ENCODE measurements at regions not wholly inside any gene's neighbourhood (a gene's known extent, or its start where the extent isn't known, plus 50 kb on each side); places are given as distances from the start of the nearest gene placed in this dataset.

DNA sequence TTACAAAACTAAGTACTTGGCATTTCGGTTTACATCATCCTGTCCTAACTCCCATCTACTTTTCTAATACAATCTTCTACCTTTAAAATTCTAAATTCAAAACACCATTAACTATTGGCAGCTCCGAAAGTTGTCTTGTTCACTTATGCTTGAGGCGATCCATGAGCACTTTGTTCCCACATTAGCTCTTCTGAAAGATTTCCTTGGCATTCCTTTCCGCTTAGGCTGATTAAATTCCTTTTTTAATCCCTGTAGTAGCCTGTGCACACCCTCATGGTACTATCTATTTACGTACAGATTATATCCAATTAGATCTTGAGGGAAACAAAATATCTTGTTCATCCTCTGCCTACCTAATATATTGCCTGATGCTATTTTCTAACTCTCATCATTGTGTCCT lies 480.7 kb downstream of the PRKD1 start:
- H3K9me3 ChIP-seq (ENCODE audit: control insufficient read depth, low read depth, low read length): no peaks in the 10 kb centered on the region
- no peak overlapping the region for H2BK20ac ChIP-seq (ENCODE audit: low read depth, low read length, poor library complexity, severe bottlenecking)
- H4K20me1 ChIP-seq (ENCODE audit: control insufficient read depth, insufficient read depth, insufficient read length): no peaks in the 10 kb centered on the region
- H3K4me1 ChIP-seq (ENCODE audit: insufficient read depth, low read length): no peaks in the 10 kb centered on the region
- TF ChIP-seq, protein P1, sequence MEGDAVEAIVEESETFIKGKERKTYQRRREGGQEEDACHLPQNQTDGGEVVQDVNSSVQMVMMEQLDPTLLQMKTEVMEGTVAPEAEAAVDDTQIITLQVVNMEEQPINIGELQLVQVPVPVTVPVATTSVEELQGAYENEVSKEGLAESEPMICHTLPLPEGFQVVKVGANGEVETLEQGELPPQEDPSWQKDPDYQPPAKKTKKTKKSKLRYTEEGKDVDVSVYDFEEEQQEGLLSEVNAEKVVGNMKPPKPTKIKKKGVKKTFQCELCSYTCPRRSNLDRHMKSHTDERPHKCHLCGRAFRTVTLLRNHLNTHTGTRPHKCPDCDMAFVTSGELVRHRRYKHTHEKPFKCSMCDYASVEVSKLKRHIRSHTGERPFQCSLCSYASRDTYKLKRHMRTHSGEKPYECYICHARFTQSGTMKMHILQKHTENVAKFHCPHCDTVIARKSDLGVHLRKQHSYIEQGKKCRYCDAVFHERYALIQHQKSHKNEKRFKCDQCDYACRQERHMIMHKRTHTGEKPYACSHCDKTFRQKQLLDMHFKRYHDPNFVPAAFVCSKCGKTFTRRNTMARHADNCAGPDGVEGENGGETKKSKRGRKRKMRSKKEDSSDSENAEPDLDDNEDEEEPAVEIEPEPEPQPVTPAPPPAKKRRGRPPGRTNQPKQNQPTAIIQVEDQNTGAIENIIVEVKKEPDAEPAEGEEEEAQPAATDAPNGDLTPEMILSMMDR (conservative IDR thresholded peaks at IDR 0.05): no peak
- Mint-ChIP-seq H3K27ac (no peak overlapping the region), H3K27me3 (ENCODE audit: low read depth) (peaks cover 2% of the 10 kb centered on the region), H3K4me3 (no peak overlapping the region), H3K4me1 (peaks cover 0 to 2% of the 10 kb centered on the region in 2 experiments; a peak in 1 of 4 replicates), H3K36me3 (ENCODE audit: insufficient read depth in 1 of 3, low read depth in 3 of 3) (peaks cover 0 to 19% (median 0%) of the 10 kb centered on the region in 3 experiments; a peak in 2 of 7 replicates), H3K9me3 (no peaks in the 10 kb centered on the region)
- no peak overlapping the region for H2BK120ac ChIP-seq (ENCODE audit: low read depth, low read length, poor library complexity, severe bottlenecking)
- H4K5ac ChIP-seq (ENCODE audit: insufficient read length, low read depth, low read length): no peak overlapping the region
- no peaks in the 10 kb centered on the region for H3K79me2 ChIP-seq (ENCODE audit: insufficient read depth, low read length)
- WGBS (ENCODE audit: extremely low coverage, insufficient read length, low lambda C conversion rate): 100% methylated on average over 1 of the region's 5 CpGs
- H2AFZ ChIP-seq (ENCODE audit: low read length): no peak overlapping the region
- no peak overlapping the region for H2BK12ac ChIP-seq (ENCODE audit: insufficient read length, low read depth, low read length)
- no peak overlapping the region for H4K91ac ChIP-seq (ENCODE audit: insufficient read length, low read depth, low read length)
- H3K9ac ChIP-seq (ENCODE audit: extremely low read depth, insufficient read length, low read length): no peak overlapping the region
- H4K8ac ChIP-seq (replicated peaks; ENCODE audit: insufficient read length, low read depth, low read length): no peak overlapping the region
- no peak overlapping the region for H3T11ph ChIP-seq (ENCODE audit: low read length)
- H2AK5ac ChIP-seq (ENCODE audit: insufficient read length, low read length): no peak overlapping the region
- no peak for DNase-seq
- H3K79me1 ChIP-seq (ENCODE audit: insufficient read depth, low read depth, low read length, poor library complexity, severe bottlenecking): no peaks in the 10 kb centered on the region
- H3K4me2 ChIP-seq (ENCODE audit: insufficient read depth, insufficient read length, low read length): no peak overlapping the region
- no peaks in the 10 kb centered on the region for H3K27me3 ChIP-seq (ENCODE audit: insufficient read depth, low read length)
- H3K56ac ChIP-seq (ENCODE audit: insufficient read length, low read depth, low read length): no peak overlapping the region
- H2BK15ac ChIP-seq (ENCODE audit: low read depth, low read length): no peak overlapping the region
- H3K18ac ChIP-seq (ENCODE audit: insufficient read length, low read depth, low read length): no peak overlapping the region
- H2BK5ac ChIP-seq (ENCODE audit: insufficient read length, low read length): no peak overlapping the region
- H3K27ac ChIP-seq (ENCODE audit: insufficient read length, low read depth, low read length): no peak overlapping the region
- no peak overlapping the region for H3K14ac ChIP-seq (ENCODE audit: insufficient read depth, low read length)
- H3K23me2 ChIP-seq (ENCODE audit: insufficient read length, low read depth, low read length, poor library complexity, severe bottlenecking): no peaks in the 10 kb centered on the region
- H3K4ac ChIP-seq (ENCODE audit: low read depth, low read length): no peak overlapping the region
- H3K23ac ChIP-seq (ENCODE audit: insufficient read length, low read depth, low read length): no peak overlapping the region

All from H9 (cell line).